Trophoblast cell (in vitro differentiated cells and primary cell): ENCODE measurements at regions not wholly inside any gene's neighbourhood (a gene's known extent, or its start where the extent isn't known, plus 50 kb on each side); places are given as distances from the start of the nearest gene placed in this dataset.

Experiments
- DNase-seq, 2 donors: peaks; one replicate each; pipeline ENCODE4 v3.0.0-alpha.2; 2016
- H2AFZ ChIP-seq: 2 replicates; pipeline ENCODE4 v1.6.1; 2013; ENCODE audit warnings: low read length, moderate library complexity, mild to moderate bottlenecking; ENCODE audit not compliant: insufficient read depth, poor library complexity
- H2AK5ac ChIP-seq: 2 replicates; pipeline ENCODE4 v1.6.1; 2013; ENCODE audit warnings: mild to moderate bottlenecking, low read length
- H2BK120ac ChIP-seq: 2 replicates; pipeline ENCODE4 v1.6.1; 2013; ENCODE audit warnings: low read length, mild to moderate bottlenecking, moderate library complexity; ENCODE audit not compliant: insufficient read depth, poor library complexity
- H2BK12ac ChIP-seq: 2 replicates; pipeline ENCODE4 v1.6.1; 2013; ENCODE audit warnings: mild to moderate bottlenecking, low read length, moderate library complexity
- H2BK5ac ChIP-seq: 2 replicates; pipeline ENCODE4 v1.6.1; 2013; ENCODE audit warnings: low read length, low read depth, moderate library complexity, mild to moderate bottlenecking; ENCODE audit not compliant: poor library complexity
- H3K14ac ChIP-seq: 2 replicates; pipeline ENCODE4 v1.6.1; 2013; ENCODE audit warnings: mild to moderate bottlenecking, low read length
- H3K18ac ChIP-seq: 2 replicates; pipeline ENCODE4 v1.6.1; 2013; ENCODE audit warnings: mild to moderate bottlenecking, low read length
- H3K23ac ChIP-seq: 2 replicates; pipeline ENCODE4 v1.6.1; 2013; ENCODE audit warnings: low read length
- H3K27ac ChIP-seq: 2 replicates; pipeline ENCODE4 v1.5.1; 2013; ENCODE audit warnings: low read depth, mild to moderate bottlenecking, inconsistent platforms, low read length, moderate library complexity
- H3K27me3 ChIP-seq: 2 replicates; pipeline ENCODE4 v1.6.1; 2013; ENCODE audit warnings: inconsistent platforms, mild to moderate bottlenecking, low read length, moderate library complexity; ENCODE audit not compliant: insufficient read depth
- H3K36me3 ChIP-seq, 2 experiments: 1 replicate in 1 of 2; 2 replicates in 1 of 2; pipeline ENCODE4 v1.6.1; 2013; ENCODE audit warnings: low read length in 2 of 2, mild to moderate bottlenecking in 2 of 2, moderate library complexity in 1 of 2; ENCODE audit not compliant: insufficient read depth in 2 of 2, control insufficient read depth in 1 of 2
- H3K4ac ChIP-seq: 2 replicates; pipeline ENCODE4 v1.6.1; 2013; ENCODE audit warnings: low read depth, mild to moderate bottlenecking, low read length, moderate library complexity
- H3K4me1 ChIP-seq, 2 experiments: 1 replicate in 1 of 2; 2 replicates in 1 of 2; pipeline ENCODE4 v1.6.1; 2013; ENCODE audit warnings: low read length in 2 of 2, mild to moderate bottlenecking in 2 of 2, moderate library complexity in 1 of 2; ENCODE audit not compliant: insufficient read depth in 2 of 2, control insufficient read depth in 1 of 2
- H3K4me2 ChIP-seq: 2 replicates; pipeline ENCODE4 v1.6.1; 2013; ENCODE audit warnings: inconsistent platforms, mild to moderate bottlenecking, low read length, moderate library complexity
- H3K4me3 ChIP-seq: 2 replicates; pipeline ENCODE4 v1.5.1; 2013; ENCODE audit warnings: mild to moderate bottlenecking, low read depth, low read length, inconsistent platforms
- H3K79me1 ChIP-seq: one replicate; pipeline ENCODE4 v1.6.1; 2013; ENCODE audit warnings: low read length
- H3K79me2 ChIP-seq: 2 replicates; pipeline ENCODE4 v1.6.1; 2013; ENCODE audit warnings: low read length, mild to moderate bottlenecking; ENCODE audit not compliant: control insufficient read depth, insufficient read depth, poor library complexity
- H3K9ac ChIP-seq: 2 replicates; pipeline ENCODE4 v1.6.1; 2013; ENCODE audit warnings: mild to moderate bottlenecking, low read length
- H3K9me3 ChIP-seq: 2 replicates; pipeline ENCODE4 v1.6.1; 2013; ENCODE audit warnings: low read depth, mild to moderate bottlenecking, control low read depth, inconsistent platforms, low read length; ENCODE audit not compliant: insufficient read depth
- H4K12ac ChIP-seq: 2 replicates; pipeline ENCODE4 v1.6.1; 2013; ENCODE audit warnings: low read depth, mild to moderate bottlenecking, low read length, moderate library complexity
- H4K8ac ChIP-seq: 2 replicates; pipeline ENCODE4 v1.6.1; 2013; ENCODE audit warnings: low read depth, mild to moderate bottlenecking, low read length, moderate library complexity
- H4K91ac ChIP-seq: one replicate; pipeline ENCODE4 v1.6.1; 2013; ENCODE audit warnings: low read depth, mild to moderate bottlenecking, low read length, moderate library complexity
- WGBS: extraction: QIAGEN DNeasy Blood & Tissue Kit; methylation state at CpG from one replicate; pipeline ENCODE4 v1.1.7; 2013; ENCODE audit warnings: missing lambda C conversion rate; ENCODE audit not compliant: insufficient read length, insufficient coverage; ENCODE audit errors: extremely low coverage; 5-methylcytosine and 5-hydroxymethylcytosine counted together

- no peak overlapping the region for H2BK12ac ChIP-seq
- no peaks in the 10 kb centered on the region for H3K36me3 ChIP-seq
- no peak overlapping the region for H2BK120ac ChIP-seq
- no peaks in the 10 kb centered on the region for H3K79me2 ChIP-seq
- no peak overlapping the region for H3K4me3 ChIP-seq
- H4K12ac ChIP-seq: no peak overlapping the region
- no peak overlapping the region for H3K18ac ChIP-seq
- no peak overlapping the region for H3K4me2 ChIP-seq
- DNase-seq: no peak
- H3K27ac ChIP-seq: no peak overlapping the region
- no peak overlapping the region for H3K23ac ChIP-seq
- no peak overlapping the region for H3K4ac ChIP-seq
- H2AFZ ChIP-seq: no peak overlapping the region
- H3K9ac ChIP-seq: no peak overlapping the region
- no CpG with 5 or more reads among the region's 3 CpGs for WGBS
- H3K4me1 ChIP-seq: no peaks in the 10 kb centered on the region
- H3K79me1 ChIP-seq: no peaks in the 10 kb centered on the region
- no peak overlapping the region for H4K91ac ChIP-seq
- no peak overlapping the region for H4K8ac ChIP-seq
- H3K27me3 ChIP-seq: no peaks in the 10 kb centered on the region
- H2AK5ac ChIP-seq: no peak overlapping the region
- H2BK5ac ChIP-seq: no peak overlapping the region
- H3K14ac ChIP-seq: no peak overlapping the region
- H3K9me3 ChIP-seq: no peaks in the 10 kb centered on the region
These were observed 283.9 kb upstream of the TNC start for GRCh38 chr9:115401756-115402327.

DNA sequence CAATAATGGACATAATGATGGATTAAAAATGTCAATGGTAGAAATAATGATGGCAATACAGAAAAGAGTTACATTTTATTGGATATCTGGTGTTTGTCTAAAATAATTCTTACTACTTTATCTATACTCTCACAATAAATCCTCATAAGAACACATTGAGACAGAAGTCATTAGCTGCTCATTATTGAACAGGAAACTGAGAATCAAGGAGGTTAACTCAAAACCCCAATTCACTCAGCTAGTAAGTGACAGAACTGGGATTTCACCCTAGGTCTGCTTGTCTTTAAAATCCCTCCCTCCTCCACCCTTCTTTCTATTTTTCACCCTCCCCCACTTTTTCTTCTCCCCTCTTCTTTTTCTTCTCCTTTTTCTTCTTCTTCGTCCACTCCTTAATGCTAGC, 285.8 kb upstream of the TNC start:
- H3K23ac ChIP-seq: no peak overlapping the region
- no peaks in the 10 kb centered on the region for H3K79me1 ChIP-seq
- no peak overlapping the region for H3K4ac ChIP-seq
- H2AFZ ChIP-seq: no peak overlapping the region
- no peak overlapping the region for H2BK12ac ChIP-seq
- no peak overlapping the region for H4K91ac ChIP-seq
- H2BK5ac ChIP-seq: no peak overlapping the region
- no peak for DNase-seq
- H3K4me2 ChIP-seq: no peak overlapping the region
- H3K9me3 ChIP-seq: no peaks in the 10 kb centered on the region
- no peak overlapping the region for H2AK5ac ChIP-seq
- H3K18ac ChIP-seq: no peak overlapping the region
- H3K27ac ChIP-seq: no peak overlapping the region
- H3K79me2 ChIP-seq: no peaks in the 10 kb centered on the region
- 100% methylated on average over 1 of the region's 1 CpG for WGBS
- H3K4me3 ChIP-seq: no peak overlapping the region
- H2BK120ac ChIP-seq: no peak overlapping the region
- H4K8ac ChIP-seq: no peak overlapping the region
- H3K14ac ChIP-seq: no peak overlapping the region
- H4K12ac ChIP-seq: no peak overlapping the region
- no peaks in the 10 kb centered on the region for H3K4me1 ChIP-seq
- no peaks in the 10 kb centered on the region for H3K36me3 ChIP-seq
- H3K27me3 ChIP-seq: no peaks in the 10 kb centered on the region
- no peak overlapping the region for H3K9ac ChIP-seq

DNA sequence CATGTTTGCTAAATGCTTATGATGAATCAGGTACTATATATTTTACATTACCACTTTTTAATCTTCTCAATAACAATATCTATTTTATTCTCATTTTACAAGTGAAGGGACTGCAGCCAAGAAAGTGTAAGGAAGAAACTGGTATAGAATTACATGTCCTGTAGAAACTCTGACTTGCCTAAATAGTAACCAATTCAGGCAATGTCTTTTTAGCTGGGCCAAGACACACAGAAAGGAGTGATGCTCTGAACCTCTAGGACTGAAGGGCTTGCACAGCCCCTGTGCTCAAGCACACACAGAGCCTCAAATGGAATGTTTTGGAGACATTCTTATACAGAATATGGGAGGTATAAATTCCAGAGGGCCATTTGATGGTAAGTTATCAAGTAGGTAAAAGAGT, 286.4 kb upstream of the TNC start:
- no peak for DNase-seq
- no peak overlapping the region for H3K4me2 ChIP-seq
- no peak overlapping the region for H3K4me3 ChIP-seq
- no peak overlapping the region for H2AFZ ChIP-seq
- H2BK12ac ChIP-seq: no peak overlapping the region
- no peak overlapping the region for H4K91ac ChIP-seq
- H3K23ac ChIP-seq: no peak overlapping the region
- no peaks in the 10 kb centered on the region for H3K79me2 ChIP-seq
- H4K8ac ChIP-seq: no peak overlapping the region
- H3K18ac ChIP-seq: no peak overlapping the region
- H3K36me3 ChIP-seq: no peaks in the 10 kb centered on the region
- H3K9ac ChIP-seq: no peak overlapping the region
- no peaks in the 10 kb centered on the region for H3K9me3 ChIP-seq
- no peak overlapping the region for H2BK120ac ChIP-seq
- no peak overlapping the region for H3K4ac ChIP-seq
- H2AK5ac ChIP-seq: no peak overlapping the region
- no peak overlapping the region for H3K14ac ChIP-seq
- H4K12ac ChIP-seq: no peak overlapping the region
- H2BK5ac ChIP-seq: no peak overlapping the region
- H3K4me1 ChIP-seq: no peaks in the 10 kb centered on the region
- H3K27me3 ChIP-seq: no peaks in the 10 kb centered on the region
- H3K27ac ChIP-seq: no peak overlapping the region
- H3K79me1 ChIP-seq: no peaks in the 10 kb centered on the region

DNA sequence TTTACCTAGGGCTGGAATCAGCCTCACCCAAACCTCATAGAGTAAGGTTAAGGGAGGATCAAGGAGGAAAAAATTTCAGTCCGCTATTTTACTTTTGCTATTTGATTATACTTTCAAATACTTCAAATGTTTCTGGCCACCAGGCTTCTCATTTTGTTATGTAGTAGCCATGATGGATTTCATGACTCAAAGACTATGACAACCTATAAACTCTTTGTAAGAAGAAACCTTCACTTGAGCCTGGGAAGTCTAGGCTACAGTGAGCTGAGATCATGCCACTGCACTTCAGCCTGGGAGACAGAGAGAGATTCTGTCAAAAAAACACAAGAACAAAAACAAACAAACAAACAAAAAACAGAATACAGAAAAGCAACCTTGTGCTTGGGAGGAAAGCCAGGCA, 293.6 kb upstream of the TNC start:
- no peak overlapping the region for H3K27ac ChIP-seq
- no peaks in the 10 kb centered on the region for H3K27me3 ChIP-seq
- no peaks in the 10 kb centered on the region for H3K79me2 ChIP-seq
- H4K8ac ChIP-seq: no peak overlapping the region
- H3K9me3 ChIP-seq: no peaks in the 10 kb centered on the region
- H3K4me3 ChIP-seq: no peak overlapping the region
- no peak overlapping the region for H2BK5ac ChIP-seq
- H3K4ac ChIP-seq: no peak overlapping the region
- no peak overlapping the region for H3K23ac ChIP-seq
- DNase-seq: no peak
- no peak overlapping the region for H3K4me2 ChIP-seq
- H3K36me3 ChIP-seq: no peaks in the 10 kb centered on the region
- H2AK5ac ChIP-seq: no peak overlapping the region
- no peak overlapping the region for H3K14ac ChIP-seq
- no peaks in the 10 kb centered on the region for H3K4me1 ChIP-seq
- no peak overlapping the region for H3K18ac ChIP-seq
- H2AFZ ChIP-seq: no peak overlapping the region
- H4K91ac ChIP-seq: no peak overlapping the region
- H2BK12ac ChIP-seq: no peak overlapping the region
- no peak overlapping the region for H3K9ac ChIP-seq
- no CpG with 5 or more reads among the region's 1 CpG for WGBS
- no peak overlapping the region for H4K12ac ChIP-seq
- no peak overlapping the region for H2BK120ac ChIP-seq
- no peaks in the 10 kb centered on the region for H3K79me1 ChIP-seq
